GM12891 (cell line): ENCODE measurements at regions not wholly inside any gene's neighbourhood (a gene's known extent, or its start where the extent isn't known, plus 50 kb on each side); places are given as distances from the start of the nearest gene placed in this dataset.

Experiments
- PAX5 ChIP-seq: IDR thresholded peaks from 2 replicates; pipeline ENCODE4 v1.6.1; 2011; ENCODE audit warnings: low read length, moderate library complexity, mild to moderate bottlenecking; ENCODE audit not compliant: insufficient read depth, severe bottlenecking
- POLR2A ChIP-seq: IDR thresholded peaks from 2 replicates; pipeline ENCODE4 v1.6.1; 2011; ENCODE audit warnings: low read depth, low read length, control low read depth
- POLR2AphosphoS5 ChIP-seq: IDR thresholded peaks from 2 replicates; pipeline ENCODE4 v1.6.1; 2011; ENCODE audit warnings: low read depth, low read length, control low read depth
- TAF1 ChIP-seq: IDR thresholded peaks from 2 replicates; pipeline ENCODE4 v1.6.1; 2011; ENCODE audit warnings: low read depth, low read length, control low read depth

DNA sequence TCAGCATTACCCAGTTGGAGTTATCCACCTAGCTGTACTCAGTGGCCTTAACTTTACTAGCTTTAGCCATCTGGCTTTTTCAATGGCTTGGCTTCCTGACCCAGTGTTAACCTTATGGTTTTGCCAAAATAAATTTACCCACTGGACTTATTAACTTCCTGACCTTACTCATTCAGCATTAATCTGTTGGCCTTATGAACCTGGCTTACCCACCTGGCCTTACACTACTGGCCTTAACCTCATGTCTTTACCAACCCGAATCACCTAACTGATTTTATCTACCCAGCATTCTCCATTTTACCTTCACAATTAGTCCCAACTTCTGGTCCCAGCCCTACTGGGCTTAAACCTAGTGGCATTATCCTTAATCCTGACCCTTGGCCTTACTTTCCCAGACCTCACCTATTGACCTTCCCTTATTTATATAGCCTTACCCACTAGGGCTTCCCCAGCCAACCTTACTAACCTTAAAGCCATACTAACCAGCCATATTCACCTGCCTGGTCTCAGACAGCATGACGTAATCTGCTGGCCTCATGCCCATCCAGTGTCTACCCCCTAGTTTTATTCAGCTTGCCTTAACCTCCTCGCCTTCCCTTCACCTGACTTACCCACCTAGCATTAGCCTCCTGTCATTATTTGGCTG lies 100.0 kb downstream of the IL12A start:
- TF ChIP-seq POLR2AphosphoS5 (no peak), POLR2A (no peak), TAF1 (no peak), PAX5 (no peak)
